HG03159 (cell line): ENCODE measurements at regions not wholly inside any gene's neighbourhood (a gene's known extent, or its start where the extent isn't known, plus 50 kb on each side); places are given as distances from the start of the nearest gene placed in this dataset.

Source experiments
- ATAC-seq: cut with Tn5 transposase; IDR thresholded peaks from one replicate; pipeline ENCODE4 v1.9.1; 2021; ENCODE audit warnings: mild to moderate bottlenecking, moderate library complexity; ENCODE audit not compliant: unreplicated experiment

- no peak for ATAC-seq
Measured at GRCh38 chr16:85173981-85174751, 61.9 kb upstream of the CIBAR2 start.

GRCh38 chr16:85174871-85175723, 62.8 kb upstream of the CIBAR2 start:
- ATAC-seq = no peak

GRCh38 chr16:85175724-85176233, 63.5 kb upstream of the CIBAR2 start:
- ATAC-seq = no peak

GRCh38 chr16:85176541-85177447, 64.5 kb upstream of the CIBAR2 start:
- no peak for ATAC-seq

GRCh38 chr16:85177448-85177846, 65.2 kb upstream of the CIBAR2 start:
- no peak for ATAC-seq

GRCh38 chr16:85178006-85178591, 65.8 kb upstream of the CIBAR2 start:
- ATAC-seq = no peak

- no peak for ATAC-seq
Measured at GRCh38 chr16:85178596-85178995, 66.3 kb upstream of the CIBAR2 start.

GRCh38 chr16:85179344-85180046, 67.2 kb upstream of the CIBAR2 start:
- no peak for ATAC-seq

- ATAC-seq = no peak
Measured at GRCh38 chr16:85180047-85180826, 68.0 kb upstream of the CIBAR2 start.

GRCh38 chr16:85180827-85181738, 68.8 kb upstream of the CIBAR2 start:
- no peak for ATAC-seq

GRCh38 chr16:85181739-85182129, 69.5 kb upstream of the CIBAR2 start:
- ATAC-seq = no peak

GRCh38 chr16:85182286-85182685, 70.0 kb upstream of the CIBAR2 start:
- ATAC-seq = no peak

GRCh38 chr16:85182774-85183173, 70.5 kb upstream of the CIBAR2 start:
- ATAC-seq = no peak

- no peak for ATAC-seq
Measured at GRCh38 chr16:85183564-85183963, 71.3 kb upstream of the CIBAR2 start.

- ATAC-seq = no peak
Measured at GRCh38 chr16:85184404-85184803, 72.1 kb upstream of the CIBAR2 start.

- ATAC-seq = no peak
Measured at GRCh38 chr16:85185303-85186100, 73.2 kb upstream of the CIBAR2 start.

- no peak for ATAC-seq
Measured at GRCh38 chr16:85187002-85187401, 74.7 kb upstream of the CIBAR2 start.
